Mesenteric fat pad (tissue), 1 donor: ENCODE measurements at regions not wholly inside any gene's neighbourhood (a gene's known extent, or its start where the extent isn't known, plus 50 kb on each side); places are given as distances from the start of the nearest gene placed in this dataset.

Experiments used
- DNase-seq: peaks from one replicate; pipeline ENCODE4 v3.0.0-alpha.2; 2020; ENCODE audit warnings: low spot score
- donor health status: DM: yes; HTN: yes; CAD: no.

- DNase-seq = no peak
These were observed 77.6 kb upstream of the NR4A3 start for GRCh38 chr9:99744132-99744531.

GRCh38 chr9:99745085-99745484 lies 76.6 kb upstream of the NR4A3 start:
- no peak for DNase-seq

- DNase-seq = no peak
These were observed 75.3 kb upstream of the NR4A3 start for GRCh38 chr9:99746406-99746805.

- no peak for DNase-seq
These were observed 73.4 kb upstream of the NR4A3 start for GRCh38 chr9:99748266-99748665.

- DNase-seq = no peak
These were observed 73.0 kb upstream of the NR4A3 start for GRCh38 chr9:99748676-99749075.

GRCh38 chr9:99749641-99750040 lies 72.0 kb upstream of the NR4A3 start:
- no peak for DNase-seq

- DNase-seq = no peak
These were observed 71.2 kb upstream of the NR4A3 start for GRCh38 chr9:99750526-99750925.

GRCh38 chr9:99752417-99753109 lies 69.1 kb upstream of the NR4A3 start:
- no peak for DNase-seq

GRCh38 chr9:99753436-99753835 lies 68.2 kb upstream of the NR4A3 start:
- no peak for DNase-seq

- DNase-seq = no peak
These were observed 61.3 kb upstream of the NR4A3 start for GRCh38 chr9:99760421-99760820.

- no peak for DNase-seq
These were observed 59.2 kb upstream of the NR4A3 start for GRCh38 chr9:99762470-99762869.
